Tibial artery (tissue), 4 donors: ENCODE measurements at regions not wholly inside any gene's neighbourhood (a gene's known extent, or its start where the extent isn't known, plus 50 kb on each side); places are given as distances from the start of the nearest gene placed in this dataset.

ENCODE experiments used
- DNase-seq, 2 donors: peaks; one replicate each; pipeline ENCODE4 v3.0.0-alpha.2; 2019
- H3K27ac ChIP-seq, 2 donors: fragments of 200-600 bp; sonication (generic) in 1 of 2; 1 replicate in 1 of 2; 2 replicates in 1 of 2; pipeline ENCODE4 v1.5.1; 2018 to 2019; ENCODE audit warnings: mild to moderate bottlenecking in 1 of 2
- H3K27me3 ChIP-seq, 2 donors: fragments of 200-600 bp; sonication (generic) in 1 of 2; one replicate each; pipeline versions ENCODE4 v1.5.1 to v1.6.0; 2016 to 2019
- H3K36me3 ChIP-seq, 3 donors: fragments of 200-600 bp; sonication (generic) in 2 of 3; one replicate each; pipeline ENCODE4 v1.5.1; 2016 to 2019; ENCODE audit warnings: mild to moderate bottlenecking in 2 of 3
- H3K4me1 ChIP-seq, 4 donors: fragments of 200-600 bp; sonication (generic) in 2 of 4; 1 replicate in 3 of 4; 2 replicates in 1 of 4; pipeline ENCODE4 v1.5.1; 2016 to 2019
- H3K4me3 ChIP-seq, 2 donors: fragments of 200-600 bp; sonication (generic) in 1 of 2; 1 replicate in 1 of 2; 2 replicates in 1 of 2; pipeline ENCODE4 v1.5.1; 2018 to 2019; ENCODE audit warnings: mild to moderate bottlenecking in 2 of 2
- H3K9me3 ChIP-seq, 3 donors: fragments of 200-600 bp; sonication (generic) in 1 of 3; one replicate each; pipeline ENCODE4 v1.5.1; 2016 to 2019
- intact Hi-C: fragments of 100-400 bp; cut with DNase I; formaldehyde crosslinking; loops from one replicate; pipeline ENCODE4 v1.15.0; 2023; ENCODE audit warnings: low total_unique reads
- TF ChIP-seq, protein P1 (sequence below), 2 experiments: fragments of 200-600 bp in 1 of 2; fragments of 450-650 bp in 1 of 2; IDR thresholded peaks; one replicate each; pipeline ENCODE4 v1.5.1; 2017 to 2019; ENCODE audit warnings: antibody characterized with exemption in 2 of 2, mild to moderate bottlenecking in 1 of 2, moderate library complexity in 1 of 2

DNA sequence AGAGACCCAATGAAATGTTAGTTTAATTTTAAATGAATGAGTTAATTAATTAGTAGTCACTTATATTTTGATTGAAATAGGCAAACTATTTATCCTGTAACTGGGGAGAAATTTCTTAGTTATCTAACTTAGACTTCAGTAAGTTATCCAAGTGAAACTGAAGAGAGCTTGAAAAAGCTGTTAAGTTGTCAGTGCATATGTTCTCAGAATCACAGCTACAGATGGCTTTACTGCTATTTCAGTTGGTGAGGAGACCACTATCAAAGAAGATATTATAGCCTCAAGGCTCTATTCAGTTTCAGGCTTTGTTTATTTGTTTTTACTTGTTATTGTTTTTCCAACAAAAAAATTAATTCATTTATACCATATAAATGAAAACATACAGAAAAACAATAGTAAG lies 404.1 kb downstream of the C6orf118 start:
- Histone ChIP-seq H3K27ac (no peak overlapping the region), H3K4me1 (no peaks in the 10 kb centered on the region), H3K36me3 (no peaks in the 10 kb centered on the region), H3K4me3 (no peak overlapping the region), H3K9me3 (no peaks in the 10 kb centered on the region), H3K27me3 (no peaks in the 10 kb centered on the region)
- DNase-seq: no peak
- intact Hi-C loops: no loop called here
- TF ChIP-seq, protein P1, sequence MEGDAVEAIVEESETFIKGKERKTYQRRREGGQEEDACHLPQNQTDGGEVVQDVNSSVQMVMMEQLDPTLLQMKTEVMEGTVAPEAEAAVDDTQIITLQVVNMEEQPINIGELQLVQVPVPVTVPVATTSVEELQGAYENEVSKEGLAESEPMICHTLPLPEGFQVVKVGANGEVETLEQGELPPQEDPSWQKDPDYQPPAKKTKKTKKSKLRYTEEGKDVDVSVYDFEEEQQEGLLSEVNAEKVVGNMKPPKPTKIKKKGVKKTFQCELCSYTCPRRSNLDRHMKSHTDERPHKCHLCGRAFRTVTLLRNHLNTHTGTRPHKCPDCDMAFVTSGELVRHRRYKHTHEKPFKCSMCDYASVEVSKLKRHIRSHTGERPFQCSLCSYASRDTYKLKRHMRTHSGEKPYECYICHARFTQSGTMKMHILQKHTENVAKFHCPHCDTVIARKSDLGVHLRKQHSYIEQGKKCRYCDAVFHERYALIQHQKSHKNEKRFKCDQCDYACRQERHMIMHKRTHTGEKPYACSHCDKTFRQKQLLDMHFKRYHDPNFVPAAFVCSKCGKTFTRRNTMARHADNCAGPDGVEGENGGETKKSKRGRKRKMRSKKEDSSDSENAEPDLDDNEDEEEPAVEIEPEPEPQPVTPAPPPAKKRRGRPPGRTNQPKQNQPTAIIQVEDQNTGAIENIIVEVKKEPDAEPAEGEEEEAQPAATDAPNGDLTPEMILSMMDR (IDR thresholded peaks at IDR 0.05): no peak

DNA sequence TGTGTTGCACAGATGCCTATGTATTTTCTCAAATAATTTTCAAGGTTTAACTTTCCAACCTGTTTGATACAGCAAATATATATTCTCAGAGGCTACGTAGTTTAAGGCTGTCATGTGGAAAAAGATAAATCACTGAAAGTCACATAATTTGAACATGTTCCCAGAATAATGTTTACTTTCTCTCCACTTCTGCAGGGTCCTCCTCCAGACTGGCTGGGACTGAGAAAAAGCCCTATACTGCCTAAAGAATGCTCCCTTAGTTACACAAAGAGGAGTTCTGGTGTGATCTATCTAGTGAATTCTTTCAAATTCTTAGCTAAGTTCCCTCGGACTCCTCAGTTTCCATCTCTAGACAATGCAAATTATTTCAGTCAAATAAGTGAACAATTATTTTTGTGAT lies 411.0 kb downstream of the C6orf118 start:
- Histone ChIP-seq H3K27me3 (no peaks in the 10 kb centered on the region), H3K36me3 (no peaks in the 10 kb centered on the region), H3K4me1 (no peaks in the 10 kb centered on the region), H3K4me3 (no peak overlapping the region), H3K9me3 (no peaks in the 10 kb centered on the region), H3K27ac (no peak overlapping the region)
- DNase-seq: no peak
- intact Hi-C loops: no loop called here
- TF ChIP-seq, protein P1 (IDR thresholded peaks at IDR 0.05): no peak

DNA sequence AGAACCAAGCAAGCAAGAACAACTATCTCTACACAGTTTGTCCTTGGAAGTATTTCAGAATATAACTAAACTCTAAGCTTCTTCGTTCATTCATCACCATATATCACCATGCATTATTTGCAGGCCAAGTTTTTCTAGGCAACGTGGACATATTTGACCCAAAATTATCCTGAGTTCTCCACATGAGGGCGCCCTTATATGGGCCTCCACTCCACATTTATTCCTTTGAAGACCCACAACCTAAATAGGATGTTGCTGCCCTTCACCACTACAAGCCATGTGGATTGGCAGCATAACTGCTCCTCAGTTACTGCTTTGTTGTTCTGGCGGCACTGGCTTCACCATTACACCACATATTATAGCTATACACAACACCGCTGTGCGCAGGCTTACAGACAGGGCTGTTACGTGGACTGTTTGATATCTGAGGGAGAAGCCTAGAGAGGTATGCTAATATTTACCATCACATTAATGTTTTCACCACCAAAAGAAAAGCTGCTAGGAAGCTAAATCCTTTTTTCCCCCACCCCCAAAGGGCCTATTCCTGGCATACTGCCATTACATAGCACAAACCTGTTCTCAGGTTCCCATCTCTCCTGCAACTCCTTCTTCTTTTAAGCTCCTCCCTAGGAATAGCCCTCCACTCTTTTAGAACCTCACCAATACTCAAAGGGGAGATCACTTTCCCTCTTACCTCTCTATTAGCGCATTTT lies 411.7 kb downstream of the C6orf118 start:
- no peaks in the 10 kb centered on the region for H3K4me1 ChIP-seq
- no peaks in the 10 kb centered on the region for H3K36me3 ChIP-seq
- no peaks in the 10 kb centered on the region for H3K9me3 ChIP-seq
- H3K27me3 ChIP-seq: no peaks in the 10 kb centered on the region
- no peak overlapping the region for H3K27ac ChIP-seq
- TF ChIP-seq, protein P1 (IDR thresholded peaks at IDR 0.05): no peak
- intact Hi-C loops: no loop called here
- DNase-seq: no peak
- H3K4me3 ChIP-seq: no peak overlapping the region

DNA sequence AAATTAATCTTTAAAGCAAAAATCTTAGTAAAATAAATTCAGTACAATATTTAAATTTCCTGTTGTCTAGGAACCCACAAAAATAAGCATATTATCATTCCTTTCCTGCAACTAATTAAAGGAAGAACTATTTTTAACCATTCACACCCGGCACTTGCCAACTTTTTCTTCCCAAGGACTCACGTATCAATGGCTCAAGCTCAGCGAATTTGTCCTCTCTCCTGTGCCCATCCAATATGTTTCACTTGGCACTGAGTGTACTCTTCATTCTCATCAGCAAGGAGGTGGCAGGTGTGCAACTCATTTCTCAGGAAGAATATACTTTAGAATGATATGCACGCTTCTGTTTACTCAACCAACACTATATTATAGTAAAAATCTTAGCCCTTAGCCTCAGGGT lies 419.4 kb downstream of the C6orf118 start:
- Histone ChIP-seq H3K9me3 (no peaks in the 10 kb centered on the region), H3K27me3 (no peaks in the 10 kb centered on the region), H3K27ac (no peak overlapping the region), H3K4me3 (no peak overlapping the region), H3K4me1 (no peaks in the 10 kb centered on the region), H3K36me3 (no peaks in the 10 kb centered on the region)
- intact Hi-C loops: no loop called here
- TF ChIP-seq, protein P1 (IDR thresholded peaks at IDR 0.05): no peak
- no peak for DNase-seq

DNA sequence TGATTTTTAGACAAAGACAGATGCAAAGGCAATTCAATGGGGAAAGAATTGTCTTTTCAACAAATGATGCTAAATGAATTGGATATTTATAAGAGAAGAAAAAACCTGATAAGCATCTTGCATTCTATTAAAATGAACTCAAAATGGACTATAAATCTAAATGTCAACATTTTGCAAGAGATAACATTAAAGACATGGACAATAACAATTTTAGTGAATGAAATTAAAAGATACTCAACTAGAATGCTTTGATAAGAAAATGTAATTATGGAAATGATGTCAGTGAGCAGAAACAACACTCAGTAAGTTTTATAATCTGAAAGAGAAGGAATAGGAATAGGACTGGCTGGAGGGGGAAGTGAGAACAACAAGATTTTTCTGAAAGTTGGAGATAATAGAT lies 421.7 kb downstream of the C6orf118 start:
- no peak for DNase-seq
- Histone ChIP-seq H3K9me3 (no peaks in the 10 kb centered on the region), H3K4me1 (no peaks in the 10 kb centered on the region), H3K27ac (no peak overlapping the region), H3K4me3 (no peak overlapping the region), H3K27me3 (no peaks in the 10 kb centered on the region), H3K36me3 (no peaks in the 10 kb centered on the region)
- TF ChIP-seq, protein P1 (IDR thresholded peaks at IDR 0.05): no peak
- intact Hi-C loops: no loop called here

DNA sequence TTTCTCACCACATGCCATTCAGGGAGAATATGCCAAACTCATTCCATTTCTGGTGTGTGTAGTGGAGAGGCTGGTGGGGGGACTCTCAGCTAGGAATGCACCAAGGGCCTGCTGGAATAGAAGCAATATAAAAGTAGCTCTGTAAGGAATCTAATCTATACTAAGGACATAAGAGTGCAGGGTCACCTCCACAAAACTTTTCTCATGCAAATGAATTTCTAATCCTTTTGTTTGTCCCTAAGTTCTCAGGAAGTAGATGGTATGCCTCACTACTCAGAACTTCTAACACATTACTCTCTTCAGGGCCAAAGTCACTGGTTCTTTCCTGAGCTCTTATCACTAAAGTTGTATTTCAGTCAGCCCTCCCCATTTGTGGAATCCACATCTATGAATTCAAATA lies 427.2 kb downstream of the C6orf118 start:
- Histone ChIP-seq H3K9me3 (no peaks in the 10 kb centered on the region), H3K27ac (no peak overlapping the region), H3K27me3 (no peaks in the 10 kb centered on the region), H3K4me3 (no peak overlapping the region), H3K4me1 (no peaks in the 10 kb centered on the region), H3K36me3 (no peaks in the 10 kb centered on the region)
- DNase-seq: no peak
- intact Hi-C loops: no loop called here
- TF ChIP-seq, protein P1 (IDR thresholded peaks at IDR 0.05): no peak
